Ovary (tissue), 3 donors: ENCODE measurements at regions not wholly inside any gene's neighbourhood (a gene's known extent, or its start where the extent isn't known, plus 50 kb on each side); places are given as distances from the start of the nearest gene placed in this dataset.

ENCODE experiments used
- CTCF ChIP-seq, 3 donors: fragments of 450-650 bp in 2 of 3; fragments of 200-600 bp in 1 of 3; IDR thresholded peaks; one replicate each; pipeline versions ENCODE4 v1.5.1 to v1.8.0; 2016 to 2022; ENCODE audit warnings: antibody characterized with exemption in 3 of 3, mild to moderate bottlenecking in 1 of 3
- EP300 ChIP-seq: sonication (generic); formaldehyde crosslinking; IDR thresholded peaks from one replicate; pipeline ENCODE4 v1.6.1; 2017; ENCODE audit warnings: antibody characterized with exemption
- donor health status: DM: no; HTN: no; CAD: no.

- TF ChIP-seq CTCF (IDR thresholded peaks at IDR 0.05) (no peak), EP300 (no peak)
Measured at GRCh38 chr6:9463311-9463710, 951.6 kb downstream of the TFAP2A start.
